Right lobe of liver (tissue), 6 donors: ENCODE measurements at regions not wholly inside any gene's neighbourhood (a gene's known extent, or its start where the extent isn't known, plus 50 kb on each side); places are given as distances from the start of the nearest gene placed in this dataset.

ENCODE experiments used
- ATAC-seq, 4 donors: fragments of 200-7000 bp; cut with Tn5 transposase; one replicate each; pipeline ENCODE4 v1.9.1; 2020; ENCODE audit warnings: mild to moderate bottlenecking in 4 of 4, moderate library complexity in 4 of 4
- DNase-seq, 3 donors: peaks; one replicate each; pipeline ENCODE4 v3.0.0-alpha.2; 2020
- H3K27ac ChIP-seq, 3 donors: fragments of 200-600 bp; one replicate each; pipeline ENCODE4 v1.8.0; 2022
- H3K27me3 ChIP-seq, 2 donors: fragments of 200-600 bp; one replicate each; pipeline ENCODE4 v1.8.0; 2022
- H3K36me3 ChIP-seq, 4 donors: fragments of 200-600 bp; sonication (generic) in 1 of 4; one replicate each; pipeline versions ENCODE4 v1.5.1 to v1.8.0; 2017 to 2022; ENCODE audit warnings: control low read depth in 1 of 4
- H3K4me1 ChIP-seq, 4 donors: fragments of 200-600 bp; sonication (generic) in 1 of 4; one replicate each; pipeline versions ENCODE4 v1.5.1 to v1.8.0; 2017 to 2022; ENCODE audit warnings: control low read depth in 1 of 4
- H3K4me3 ChIP-seq, 3 donors: fragments of 200-600 bp; one replicate each; pipeline ENCODE4 v1.8.0; 2022
- H3K9me3 ChIP-seq, 4 donors: fragments of 200-600 bp; sonication (generic) in 1 of 4; one replicate each; pipeline versions ENCODE4 v1.5.1 to v1.8.0; 2017 to 2022; ENCODE audit warnings: control low read depth in 1 of 4
- CTCF ChIP-seq, 4 donors: fragments of 200-600 bp in 3 of 4; fragments of 450-650 bp in 1 of 4; IDR thresholded peaks; one replicate each; pipeline versions ENCODE4 v1.5.1 to v1.8.0; 2016 to 2022; ENCODE audit warnings: antibody characterized with exemption in 4 of 4, mild to moderate bottlenecking in 2 of 4
- POLR2A ChIP-seq: fragments of 450-650 bp; IDR thresholded peaks from one replicate; pipeline ENCODE4 v1.6.1; 2017; ENCODE audit warnings: antibody characterized with exemption, mild to moderate bottlenecking
- WGBS: methylation state at CpG from one replicate; pipeline ENCODE4 v1.1.6; 2018; ENCODE audit warnings: low coverage, low lambda C conversion rate; ENCODE audit not compliant: insufficient coverage; ENCODE audit errors: missing lambda C conversion rate; 5-methylcytosine and 5-hydroxymethylcytosine counted together
- intact Hi-C, 2 donors: fragments of 100-400 bp; cut with DNase I; formaldehyde crosslinking; loops; one replicate each; pipeline versions ENCODE4 v1.11.2 to v1.14.1; 2022
- donor health status: DM: no; HTN: yes; CAD: no.
- donor health status: DM: no; HTN: no; CAD: no.
- donor health status: DM: no; HTN: no; CAD: no.
- donor health status: DM: no; HTN: yes; CAD: no.
- donor health status: DM: no; HTN: yes; CAD: no.

- no peaks in the 10 kb centered on the region for H3K27me3 ChIP-seq
- no peaks in the 10 kb centered on the region for H3K9me3 ChIP-seq
- intact Hi-C loops, result no loop called here
- no peak overlapping the region for H3K27ac ChIP-seq
- no peak for DNase-seq
- H3K36me3 ChIP-seq, result no peaks in the 10 kb centered on the region
- no peaks in the 10 kb centered on the region for H3K4me1 ChIP-seq
- H3K4me3 ChIP-seq, result no peak overlapping the region
- no peak for TF ChIP-seq CTCF (IDR thresholded peaks at IDR 0.05)
- TF ChIP-seq POLR2A, result no peak
- ATAC-seq, result no peak
Observed at GRCh38 chrX:456146-456545, 69.4 kb upstream of the PPP2R3B start.

- intact Hi-C loops, result no loop called here
- WGBS, result 51% methylated on average over 5 of the region's 5 CpGs
- Histone ChIP-seq H3K36me3 (no peaks in the 10 kb centered on the region), H3K4me1 (no peaks in the 10 kb centered on the region), H3K27ac (no peak overlapping the region), H3K9me3 (no peaks in the 10 kb centered on the region), H3K4me3 (no peak overlapping the region), H3K27me3 (no peaks in the 10 kb centered on the region)
- no peak for ATAC-seq
- no peak for DNase-seq
- TF ChIP-seq CTCF (IDR thresholded peaks at IDR 0.05) (no peak), POLR2A (no peak)
Observed at GRCh38 chrX:456551-457291, 70.0 kb upstream of the PPP2R3B start.

- Histone ChIP-seq H3K9me3 (no peaks in the 10 kb centered on the region), H3K27me3 (no peaks in the 10 kb centered on the region), H3K27ac (no peak overlapping the region), H3K36me3 (no peaks in the 10 kb centered on the region), H3K4me1 (no peaks in the 10 kb centered on the region), H3K4me3 (no peak overlapping the region)
- intact Hi-C loops, result no loop called here
- TF ChIP-seq POLR2A, result no peak
- TF ChIP-seq CTCF (IDR thresholded peaks at IDR 0.05), result no peak
- ATAC-seq (no peak), DNase-seq (no peak)
- 65% methylated on average over 2 of the region's 2 CpGs for WGBS
Observed at GRCh38 chrX:457292-457679, 70.6 kb upstream of the PPP2R3B start.

GRCh38 chrX:458631-459061 lies 71.9 kb upstream of the PPP2R3B start:
- TF ChIP-seq POLR2A, result no peak
- TF ChIP-seq CTCF (IDR thresholded peaks at IDR 0.05), result no peak
- Histone ChIP-seq H3K9me3 (no peaks in the 10 kb centered on the region), H3K27ac (no peak overlapping the region), H3K4me1 (no peaks in the 10 kb centered on the region), H3K4me3 (no peak overlapping the region), H3K36me3 (no peaks in the 10 kb centered on the region), H3K27me3 (no peaks in the 10 kb centered on the region)
- DNase-seq (no peak), ATAC-seq (no peak)
- WGBS, result 63% methylated on average over 10 of the region's 20 CpGs
- intact Hi-C loops, result no loop called here

GRCh38 chrX:459611-460010 lies 72.9 kb upstream of the PPP2R3B start:
- DNase-seq (no peak), ATAC-seq (no peak)
- intact Hi-C loops, result no loop called here
- no peaks in the 10 kb centered on the region for H3K9me3 ChIP-seq
- H3K4me1 ChIP-seq, result no peaks in the 10 kb centered on the region
- WGBS, result 65% methylated on average over 10 of the region's 20 CpGs
- H3K27me3 ChIP-seq, result no peaks in the 10 kb centered on the region
- no peak overlapping the region for H3K4me3 ChIP-seq
- H3K27ac ChIP-seq, result no peak overlapping the region
- H3K36me3 ChIP-seq, result no peaks in the 10 kb centered on the region
- TF ChIP-seq CTCF (IDR thresholded peaks at IDR 0.05) (no peak), POLR2A (no peak)
